HG02885 (cell line): ENCODE measurements at regions not wholly inside any gene's neighbourhood (a gene's known extent, or its start where the extent isn't known, plus 50 kb on each side); places are given as distances from the start of the nearest gene placed in this dataset.

Source experiments
- ATAC-seq: cut with Tn5 transposase; IDR thresholded peaks from one replicate; pipeline ENCODE4 v1.9.1; 2021; ENCODE audit warnings: mild to moderate bottlenecking; ENCODE audit not compliant: unreplicated experiment, poor library complexity

GRCh38 chr13:85910962-85911361, 111.7 kb upstream of the SLITRK6 start:
- ATAC-seq, result no peak

DNA sequence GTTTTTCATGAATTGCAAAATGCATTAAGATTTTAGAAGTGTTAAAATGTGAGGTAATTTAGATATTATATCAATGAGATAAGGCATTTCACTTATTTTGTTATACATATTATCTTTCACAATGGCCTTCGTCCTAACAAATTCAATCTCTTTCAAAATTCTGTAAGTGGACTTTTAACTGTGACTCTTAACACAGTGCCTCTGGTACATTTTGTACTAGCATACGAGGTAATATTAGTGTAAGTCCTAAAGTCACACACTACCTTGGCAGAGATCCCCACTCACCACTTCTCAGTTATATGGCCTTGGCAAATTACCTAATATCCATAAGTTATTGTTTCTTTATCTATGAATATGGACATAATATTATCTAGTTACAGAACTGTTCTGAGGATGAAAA, 101.3 kb upstream of the SLITRK6 start:
- ATAC-seq, result no peak

- no peak for ATAC-seq
Observed at GRCh38 chr13:85896516-85897450, 97.6 kb upstream of the SLITRK6 start.

DNA sequence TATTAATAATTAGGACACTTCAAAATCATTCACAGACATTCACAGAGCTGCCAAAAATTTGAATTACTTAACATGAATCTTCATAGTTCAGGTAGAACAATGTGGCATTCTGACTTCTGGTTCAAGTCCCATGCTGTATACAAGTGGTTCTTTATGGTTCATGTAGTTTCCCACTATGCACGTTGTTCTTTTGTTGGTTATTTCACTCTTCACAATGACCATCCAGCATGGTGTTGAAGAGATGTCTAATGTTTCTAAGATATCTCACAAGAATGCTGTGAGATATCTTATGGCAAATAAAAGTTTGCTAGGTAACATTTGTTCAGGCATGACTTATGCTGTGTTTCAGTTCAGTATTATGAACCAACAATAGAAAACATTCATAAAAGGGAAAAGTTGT, 88.2 kb upstream of the SLITRK6 start:
- ATAC-seq, result no peak

- no peak for ATAC-seq
Observed at GRCh38 chr13:85879014-85879413, 79.8 kb upstream of the SLITRK6 start.

- peak; percentile 59 for ATAC-seq
Observed at GRCh38 chr13:85864963-85865530, 65.8 kb upstream of the SLITRK6 start.

- ATAC-seq, result no peak
Observed at GRCh38 chr13:85853901-85854663, 54.9 kb upstream of the SLITRK6 start.

- no peak for ATAC-seq
Observed at GRCh38 chr13:85853161-85853894, 54.1 kb upstream of the SLITRK6 start.
